Renal pelvis (tissue), 1 donor: ENCODE measurements at regions not wholly inside any gene's neighbourhood (a gene's known extent, or its start where the extent isn't known, plus 50 kb on each side); places are given as distances from the start of the nearest gene placed in this dataset.

Experiments
- DNase-seq: peaks from one replicate; pipeline ENCODE4 v3.0.0-alpha.2; 2013

GRCh38 chr9:3054017-3054586 lies 210.2 kb upstream of the PUM3 start:
- no peak for DNase-seq

GRCh38 chr9:3049636-3050035 lies 205.7 kb upstream of the PUM3 start:
- no peak for DNase-seq

GRCh38 chr9:3047912-3048311 lies 204.0 kb upstream of the PUM3 start:
- DNase-seq = no peak

GRCh38 chr9:3045153-3045552 lies 201.3 kb upstream of the PUM3 start:
- DNase-seq = no peak

- DNase-seq = no peak
Observed at GRCh38 chr9:3043369-3043768, 199.5 kb upstream of the PUM3 start.

- DNase-seq = no peak
Observed at GRCh38 chr9:3040761-3041160, 196.9 kb upstream of the PUM3 start.

- no peak for DNase-seq
Observed at GRCh38 chr9:3036333-3036700, 192.4 kb upstream of the PUM3 start.

GRCh38 chr9:3035579-3036332 lies 191.9 kb upstream of the PUM3 start:
- no peak for DNase-seq

GRCh38 chr9:3032898-3033297 lies 189.0 kb upstream of the PUM3 start:
- no peak for DNase-seq

GRCh38 chr9:3028535-3028934 lies 184.6 kb upstream of the PUM3 start:
- DNase-seq = no peak

GRCh38 chr9:3027210-3027609 lies 183.3 kb upstream of the PUM3 start:
- no peak for DNase-seq

GRCh38 chr9:3023449-3023848 lies 179.6 kb upstream of the PUM3 start:
- no peak for DNase-seq

- DNase-seq = no peak
Observed at GRCh38 chr9:3018691-3019230, 174.9 kb upstream of the PUM3 start.

- DNase-seq = no peak
Observed at GRCh38 chr9:3018071-3018470, 174.2 kb upstream of the PUM3 start.

GRCh38 chr9:3014178-3014577 lies 170.3 kb upstream of the PUM3 start:
- DNase-seq = no peak

GRCh38 chr9:3012842-3013241 lies 168.9 kb upstream of the PUM3 start:
- no peak for DNase-seq

- no peak for DNase-seq
Observed at GRCh38 chr9:3012245-3012644, 168.3 kb upstream of the PUM3 start.

GRCh38 chr9:3008091-3008490 lies 164.2 kb upstream of the PUM3 start:
- no peak for DNase-seq

- DNase-seq = no peak
Observed at GRCh38 chr9:3007326-3007725, 163.4 kb upstream of the PUM3 start.

- DNase-seq = no peak
Observed at GRCh38 chr9:3006851-3007250, 163.0 kb upstream of the PUM3 start.

GRCh38 chr9:3004572-3004971 lies 160.7 kb upstream of the PUM3 start:
- no peak for DNase-seq

- no peak for DNase-seq
Observed at GRCh38 chr9:3001311-3001710, 157.4 kb upstream of the PUM3 start.

GRCh38 chr9:2992427-2992826 lies 148.5 kb upstream of the PUM3 start:
- DNase-seq = no peak

GRCh38 chr9:2991292-2991691 lies 147.4 kb upstream of the PUM3 start:
- no peak for DNase-seq
